WTC11 (cell line): ENCODE measurements at regions not wholly inside any gene's neighbourhood (a gene's known extent, or its start where the extent isn't known, plus 50 kb on each side); places are given as distances from the start of the nearest gene placed in this dataset.

Experiments
- ATAC-seq: fragments of 200-7000 bp; cut with Tn5 transposase; 2 replicates; pipeline ENCODE4 v1.10.0; 2021; ENCODE audit warnings: mild to moderate bottlenecking, moderate library complexity
- CTCF ChIA-PET: fragments of 300-600 bp; sonication (Branson Sonifier 250); formaldehyde crosslinking; loops from one replicate; lab custom pipeline; 2021; ENCODE audit warnings: antibody characterized with exemption; lab: Charles Lee
- POLR2A ChIA-PET: fragments of 350-600 bp; sonication (Branson Sonifier 250); formaldehyde crosslinking; loops from one replicate; lab custom pipeline; 2021; ENCODE audit warnings: antibody characterized with exemption; lab: Charles Lee
- DNase-seq: peaks from one replicate; pipeline ENCODE4 v3.0.0; 2021; ENCODE audit warnings: low spot score
- H3K27ac Mint-ChIP-seq: 2 replicates; pipeline ENCODE4 v1.8.0; 2021; ENCODE audit warnings: mixed read lengths
- H3K27me3 Mint-ChIP-seq: 2 replicates; pipeline ENCODE4 v1.8.0; 2021; ENCODE audit warnings: low read depth, mild to moderate bottlenecking, moderate library complexity, mixed read lengths
- H3K36me3 Mint-ChIP-seq: 2 replicates; pipeline ENCODE4 v1.8.0; 2021; ENCODE audit warnings: mixed read lengths
- H3K4me1 Mint-ChIP-seq: 2 replicates; pipeline ENCODE4 v1.8.0; 2022; ENCODE audit warnings: mixed read lengths
- H3K4me3 Mint-ChIP-seq: 2 replicates; pipeline ENCODE4 v1.8.0; 2021; ENCODE audit warnings: mild to moderate bottlenecking, moderate library complexity, mixed read lengths
- H3K9me3 Mint-ChIP-seq: 2 replicates; pipeline ENCODE4 v1.8.0; 2021; ENCODE audit warnings: mixed read lengths
- CBFB ChIP-seq: sonication (generic); formaldehyde crosslinking; IDR thresholded peaks from 2 replicates; pipeline ENCODE4 v1.8.1; 2022; ENCODE audit warnings: mild to moderate bottlenecking, low read depth, missing genetic modification reagents
- ETV6 ChIP-seq: sonication (generic); formaldehyde crosslinking; IDR thresholded peaks from 2 replicates; pipeline ENCODE4 v1.8.1; 2022; ENCODE audit warnings: mild to moderate bottlenecking, missing genetic modification reagents
- JAZF1 ChIP-seq: fragments of 250-450 bp; sonication (Bioruptor Pico); IDR thresholded peaks from 2 replicates; pipeline ENCODE4 v1.9.0; 2021; ENCODE audit warnings: moderate library complexity, mild to moderate bottlenecking, inconsistent platforms
- NR3C1 ChIP-seq: sonication (generic); formaldehyde crosslinking; conservative IDR thresholded peaks from 2 replicates; pipeline ENCODE4 v1.8.1; 2023; ENCODE audit warnings: low read depth, mild to moderate bottlenecking, missing genetic modification reagents
- RELA ChIP-seq: sonication (generic); formaldehyde crosslinking; IDR thresholded peaks from 2 replicates; pipeline ENCODE4 v1.8.1; 2022; ENCODE audit warnings: missing genetic modification reagents, mild to moderate bottlenecking, borderline replicate concordance
- SP1 ChIP-seq: sonication (generic); formaldehyde crosslinking; conservative IDR thresholded peaks from 2 replicates; pipeline ENCODE4 v1.8.1; 2022; ENCODE audit warnings: missing genetic modification reagents
- TCF7 ChIP-seq: sonication (generic); formaldehyde crosslinking; IDR thresholded peaks from 2 replicates; pipeline ENCODE4 v1.8.0; 2022; ENCODE audit warnings: mild to moderate bottlenecking, low read depth, missing genetic modification reagents, moderate library complexity
- TP53 ChIP-seq: sonication (generic); formaldehyde crosslinking; IDR thresholded peaks from 2 replicates; pipeline ENCODE4 v1.8.1; 2023; ENCODE audit warnings: mild to moderate bottlenecking, missing genetic modification reagents
- TF ChIP-seq, protein P1 (sequence below): sonication (generic); formaldehyde crosslinking; IDR thresholded peaks from 2 replicates; pipeline ENCODE4 v1.8.0; 2022; ENCODE audit warnings: mild to moderate bottlenecking, missing genetic modification reagents
- TF ChIP-seq, protein P2 (sequence below): fragments of 250-450 bp; sonication (Bioruptor Pico); IDR thresholded peaks from 2 replicates; pipeline ENCODE4 v2.1.2; 2022; ENCODE audit warnings: mild to moderate bottlenecking, moderate library complexity
- TF ChIP-seq, protein P3 (sequence below): sonication (generic); formaldehyde crosslinking; IDR thresholded peaks from 2 replicates; pipeline ENCODE4 v1.8.0; 2023; ENCODE audit warnings: mild to moderate bottlenecking, missing genetic modification reagents
- TF ChIP-seq, protein P4 (sequence below): fragments of 250-450 bp; sonication (Bioruptor Pico); conservative IDR thresholded peaks from 2 replicates; pipeline ENCODE4 v1.9.0; 2021; ENCODE audit warnings: mild to moderate bottlenecking
- TF ChIP-seq, protein P5 (sequence below): sonication (generic); formaldehyde crosslinking; IDR thresholded peaks from 2 replicates; pipeline ENCODE4 v1.8.1; 2023; ENCODE audit warnings: mild to moderate bottlenecking, missing genetic modification reagents, borderline replicate concordance

DNA sequence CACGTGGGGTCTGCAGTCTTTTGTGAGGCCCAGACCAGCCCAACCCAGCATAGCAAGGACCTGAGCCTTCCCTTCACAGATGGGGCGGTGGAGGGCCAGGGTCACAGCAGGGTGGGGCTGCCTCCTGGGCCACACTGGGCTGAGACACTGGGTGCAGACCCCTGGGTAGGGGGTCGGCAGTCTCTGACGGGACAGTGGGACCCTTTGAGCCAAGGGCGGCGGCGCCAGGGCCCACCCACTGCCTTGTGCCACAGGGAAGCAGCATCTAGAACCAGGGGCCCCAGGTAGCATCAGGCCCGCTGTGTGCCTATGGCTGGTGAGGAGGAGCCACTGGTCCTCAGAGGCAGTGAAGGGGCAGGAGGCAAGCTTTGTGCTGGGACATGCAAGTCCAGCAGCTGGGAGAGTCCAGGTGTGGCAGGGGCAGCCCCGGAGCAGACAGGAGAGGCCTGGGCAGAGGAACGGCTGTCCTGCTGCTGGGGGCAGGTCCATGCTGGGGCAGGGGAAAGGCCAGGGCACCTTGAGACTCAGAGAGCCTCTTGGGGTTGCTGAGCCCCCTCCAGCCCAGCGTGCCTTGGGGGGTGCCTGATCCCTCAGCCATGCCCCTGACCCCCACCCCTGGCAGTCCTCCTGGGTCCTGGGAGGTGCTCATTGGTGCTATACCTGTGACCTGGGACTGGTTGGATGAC lies 131.3 kb upstream of the NKX1-1 start:
- ATAC-seq (no peak), DNase-seq (no peak)
- no peaks in the 10 kb centered on the region for H3K4me1 Mint-ChIP-seq
- ChIA-PET CTCF (no interaction called here), POLR2A (no interaction called here)
- no peaks in the 10 kb centered on the region for H3K36me3 Mint-ChIP-seq
- H3K27ac Mint-ChIP-seq = no peak overlapping the region
- no peaks in the 10 kb centered on the region for H3K27me3 Mint-ChIP-seq
- no peaks in the 10 kb centered on the region for H3K9me3 Mint-ChIP-seq
- TF ChIP-seq JAZF1 (CRISPR knock-in tag) (no peak), ETV6 (no peak), TP53 (CRISPR knock-in tag) (no peak), CBFB (CRISPR knock-in tag) (no peak), SP1 (CRISPR knock-in tag) (no peak), RELA (CRISPR knock-in tag) (no peak), TCF7 (CRISPR knock-in tag) (no peak), NR3C1 (CRISPR knock-in tag) (no peak)
- TF ChIP-seq, protein P1, sequence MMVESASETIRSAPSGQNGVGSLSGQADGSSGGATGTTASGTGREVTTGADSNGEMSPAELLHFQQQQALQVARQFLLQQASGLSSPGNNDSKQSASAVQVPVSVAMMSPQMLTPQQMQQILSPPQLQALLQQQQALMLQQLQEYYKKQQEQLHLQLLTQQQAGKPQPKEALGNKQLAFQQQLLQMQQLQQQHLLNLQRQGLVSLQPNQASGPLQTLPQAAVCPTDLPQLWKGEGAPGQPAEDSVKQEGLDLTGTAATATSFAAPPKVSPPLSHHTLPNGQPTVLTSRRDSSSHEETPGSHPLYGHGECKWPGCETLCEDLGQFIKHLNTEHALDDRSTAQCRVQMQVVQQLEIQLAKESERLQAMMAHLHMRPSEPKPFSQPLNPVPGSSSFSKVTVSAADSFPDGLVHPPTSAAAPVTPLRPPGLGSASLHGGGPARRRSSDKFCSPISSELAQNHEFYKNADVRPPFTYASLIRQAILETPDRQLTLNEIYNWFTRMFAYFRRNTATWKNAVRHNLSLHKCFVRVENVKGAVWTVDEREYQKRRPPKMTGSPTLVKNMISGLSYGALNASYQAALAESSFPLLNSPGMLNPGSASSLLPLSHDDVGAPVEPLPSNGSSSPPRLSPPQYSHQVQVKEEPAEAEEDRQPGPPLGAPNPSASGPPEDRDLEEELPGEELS = no peak
- TF ChIP-seq, protein P2, sequence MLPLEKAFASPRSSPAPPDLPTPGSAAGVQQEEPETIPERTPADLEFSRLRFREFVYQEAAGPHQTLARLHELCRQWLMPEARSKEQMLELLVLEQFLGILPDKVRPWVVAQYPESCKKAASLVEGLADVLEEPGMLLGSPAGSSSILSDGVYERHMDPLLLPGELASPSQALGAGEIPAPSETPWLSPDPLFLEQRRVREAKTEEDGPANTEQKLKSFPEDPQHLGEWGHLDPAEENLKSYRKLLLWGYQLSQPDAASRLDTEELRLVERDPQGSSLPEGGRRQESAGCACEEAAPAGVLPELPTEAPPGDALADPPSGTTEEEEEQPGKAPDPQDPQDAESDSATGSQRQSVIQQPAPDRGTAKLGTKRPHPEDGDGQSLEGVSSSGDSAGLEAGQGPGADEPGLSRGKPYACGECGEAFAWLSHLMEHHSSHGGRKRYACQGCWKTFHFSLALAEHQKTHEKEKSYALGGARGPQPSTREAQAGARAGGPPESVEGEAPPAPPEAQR = no peak
- TF ChIP-seq, protein P3, sequence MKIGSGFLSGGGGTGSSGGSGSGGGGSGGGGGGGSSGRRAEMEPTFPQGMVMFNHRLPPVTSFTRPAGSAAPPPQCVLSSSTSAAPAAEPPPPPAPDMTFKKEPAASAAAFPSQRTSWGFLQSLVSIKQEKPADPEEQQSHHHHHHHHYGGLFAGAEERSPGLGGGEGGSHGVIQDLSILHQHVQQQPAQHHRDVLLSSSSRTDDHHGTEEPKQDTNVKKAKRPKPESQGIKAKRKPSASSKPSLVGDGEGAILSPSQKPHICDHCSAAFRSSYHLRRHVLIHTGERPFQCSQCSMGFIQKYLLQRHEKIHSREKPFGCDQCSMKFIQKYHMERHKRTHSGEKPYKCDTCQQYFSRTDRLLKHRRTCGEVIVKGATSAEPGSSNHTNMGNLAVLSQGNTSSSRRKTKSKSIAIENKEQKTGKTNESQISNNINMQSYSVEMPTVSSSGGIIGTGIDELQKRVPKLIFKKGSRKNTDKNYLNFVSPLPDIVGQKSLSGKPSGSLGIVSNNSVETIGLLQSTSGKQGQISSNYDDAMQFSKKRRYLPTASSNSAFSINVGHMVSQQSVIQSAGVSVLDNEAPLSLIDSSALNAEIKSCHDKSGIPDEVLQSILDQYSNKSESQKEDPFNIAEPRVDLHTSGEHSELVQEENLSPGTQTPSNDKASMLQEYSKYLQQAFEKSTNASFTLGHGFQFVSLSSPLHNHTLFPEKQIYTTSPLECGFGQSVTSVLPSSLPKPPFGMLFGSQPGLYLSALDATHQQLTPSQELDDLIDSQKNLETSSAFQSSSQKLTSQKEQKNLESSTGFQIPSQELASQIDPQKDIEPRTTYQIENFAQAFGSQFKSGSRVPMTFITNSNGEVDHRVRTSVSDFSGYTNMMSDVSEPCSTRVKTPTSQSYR (CRISPR knock-in tag) = no peak
- TF ChIP-seq, protein P4, sequence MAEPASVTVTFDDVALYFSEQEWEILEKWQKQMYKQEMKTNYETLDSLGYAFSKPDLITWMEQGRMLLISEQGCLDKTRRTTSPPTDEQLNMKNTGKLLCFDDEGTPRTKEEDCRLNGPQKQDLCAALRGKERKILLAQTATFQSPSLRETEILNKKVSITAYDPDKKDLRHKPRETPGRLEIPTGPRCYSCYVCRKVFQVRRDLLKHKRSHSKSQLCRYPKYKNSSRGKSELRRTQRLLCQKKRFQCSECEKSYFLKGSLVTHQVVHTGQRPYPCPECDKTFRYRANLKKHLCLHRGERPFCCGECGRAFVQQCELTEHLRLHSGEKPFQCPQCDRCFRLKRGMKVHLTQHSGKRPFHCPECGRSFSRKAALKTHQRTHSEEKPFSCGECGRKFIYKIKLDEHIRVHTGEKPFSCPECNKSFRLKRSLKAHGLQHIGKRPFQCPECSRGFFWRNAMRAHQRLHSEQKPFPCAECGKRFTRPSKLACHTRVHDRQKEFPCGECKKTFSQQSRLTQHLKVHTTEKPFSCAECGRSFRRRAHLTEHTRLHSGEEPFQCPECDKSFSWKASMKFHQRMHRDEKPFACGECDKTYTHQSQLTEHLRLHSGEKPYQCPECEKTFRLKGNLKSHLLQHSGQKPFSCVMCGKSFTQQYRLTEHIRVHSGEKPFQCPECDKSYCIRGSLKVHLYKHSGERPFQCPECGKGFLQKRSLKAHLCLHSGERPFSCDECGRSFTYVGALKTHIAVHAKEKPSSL (CRISPR knock-in tag) = no peak
- TF ChIP-seq, protein P5, sequence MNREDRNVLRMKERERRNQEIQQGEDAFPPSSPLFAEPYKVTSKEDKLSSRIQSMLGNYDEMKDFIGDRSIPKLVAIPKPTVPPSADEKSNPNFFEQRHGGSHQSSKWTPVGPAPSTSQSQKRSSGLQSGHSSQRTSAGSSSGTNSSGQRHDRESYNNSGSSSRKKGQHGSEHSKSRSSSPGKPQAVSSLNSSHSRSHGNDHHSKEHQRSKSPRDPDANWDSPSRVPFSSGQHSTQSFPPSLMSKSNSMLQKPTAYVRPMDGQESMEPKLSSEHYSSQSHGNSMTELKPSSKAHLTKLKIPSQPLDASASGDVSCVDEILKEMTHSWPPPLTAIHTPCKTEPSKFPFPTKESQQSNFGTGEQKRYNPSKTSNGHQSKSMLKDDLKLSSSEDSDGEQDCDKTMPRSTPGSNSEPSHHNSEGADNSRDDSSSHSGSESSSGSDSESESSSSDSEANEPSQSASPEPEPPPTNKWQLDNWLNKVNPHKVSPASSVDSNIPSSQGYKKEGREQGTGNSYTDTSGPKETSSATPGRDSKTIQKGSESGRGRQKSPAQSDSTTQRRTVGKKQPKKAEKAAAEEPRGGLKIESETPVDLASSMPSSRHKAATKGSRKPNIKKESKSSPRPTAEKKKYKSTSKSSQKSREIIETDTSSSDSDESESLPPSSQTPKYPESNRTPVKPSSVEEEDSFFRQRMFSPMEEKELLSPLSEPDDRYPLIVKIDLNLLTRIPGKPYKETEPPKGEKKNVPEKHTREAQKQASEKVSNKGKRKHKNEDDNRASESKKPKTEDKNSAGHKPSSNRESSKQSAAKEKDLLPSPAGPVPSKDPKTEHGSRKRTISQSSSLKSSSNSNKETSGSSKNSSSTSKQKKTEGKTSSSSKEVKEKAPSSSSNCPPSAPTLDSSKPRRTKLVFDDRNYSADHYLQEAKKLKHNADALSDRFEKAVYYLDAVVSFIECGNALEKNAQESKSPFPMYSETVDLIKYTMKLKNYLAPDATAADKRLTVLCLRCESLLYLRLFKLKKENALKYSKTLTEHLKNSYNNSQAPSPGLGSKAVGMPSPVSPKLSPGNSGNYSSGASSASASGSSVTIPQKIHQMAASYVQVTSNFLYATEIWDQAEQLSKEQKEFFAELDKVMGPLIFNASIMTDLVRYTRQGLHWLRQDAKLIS = no peak
- H3K4me3 Mint-ChIP-seq = no peak overlapping the region
